ENCODE measurements at regions not wholly inside any gene's neighbourhood (a gene's known extent, or its start where the extent isn't known, plus 50 kb on each side); places are given as distances from the start of the nearest gene placed in this dataset.
"Not testable (repeated sequence)": the region's sequence is repeated elsewhere in the genome, so short reads cannot be mapped to it uniquely, and the experiment has no call there.

DNA sequence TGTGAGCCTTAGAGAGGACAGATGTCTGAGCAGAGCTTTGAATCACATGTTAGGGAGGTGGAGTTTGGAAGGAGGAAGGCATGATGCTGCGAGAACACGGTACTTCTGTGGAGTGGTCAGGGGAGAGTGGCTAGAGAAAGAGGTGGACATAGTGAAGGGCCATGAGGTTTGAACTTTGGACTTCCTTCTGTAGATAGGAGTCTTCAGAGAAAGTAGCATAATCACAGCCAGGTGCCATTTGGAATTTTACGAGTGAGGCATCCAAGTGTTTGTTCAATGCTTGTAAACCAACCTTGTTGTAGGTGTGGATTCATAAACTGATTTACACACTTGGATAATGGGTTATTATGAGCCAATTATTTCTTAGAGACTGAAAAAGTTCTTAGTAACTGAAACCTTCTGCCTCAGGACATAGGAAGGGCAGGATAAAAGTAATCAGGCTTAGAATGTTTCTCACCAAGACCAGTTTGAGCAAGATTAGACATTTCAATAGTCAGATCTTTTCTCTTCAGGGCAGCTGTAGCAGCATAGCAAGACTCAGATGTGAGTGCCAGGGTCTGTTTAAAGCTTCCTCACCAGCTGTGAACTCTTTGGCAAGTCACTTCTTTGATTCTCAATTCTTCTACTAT is 83.5 kb upstream of the HMCN1 start:
- no peaks in the 10 kb centered on the region for H3K36me3 ChIP-seq (ENCODE audit: control insufficient read depth, low read length)
- no peak for TF ChIP-seq EZH2phosphoT487 (IDR thresholded peaks at IDR 0.05; ENCODE audit: borderline replicate concordance, low read length)
- TF ChIP-seq, protein P1, sequence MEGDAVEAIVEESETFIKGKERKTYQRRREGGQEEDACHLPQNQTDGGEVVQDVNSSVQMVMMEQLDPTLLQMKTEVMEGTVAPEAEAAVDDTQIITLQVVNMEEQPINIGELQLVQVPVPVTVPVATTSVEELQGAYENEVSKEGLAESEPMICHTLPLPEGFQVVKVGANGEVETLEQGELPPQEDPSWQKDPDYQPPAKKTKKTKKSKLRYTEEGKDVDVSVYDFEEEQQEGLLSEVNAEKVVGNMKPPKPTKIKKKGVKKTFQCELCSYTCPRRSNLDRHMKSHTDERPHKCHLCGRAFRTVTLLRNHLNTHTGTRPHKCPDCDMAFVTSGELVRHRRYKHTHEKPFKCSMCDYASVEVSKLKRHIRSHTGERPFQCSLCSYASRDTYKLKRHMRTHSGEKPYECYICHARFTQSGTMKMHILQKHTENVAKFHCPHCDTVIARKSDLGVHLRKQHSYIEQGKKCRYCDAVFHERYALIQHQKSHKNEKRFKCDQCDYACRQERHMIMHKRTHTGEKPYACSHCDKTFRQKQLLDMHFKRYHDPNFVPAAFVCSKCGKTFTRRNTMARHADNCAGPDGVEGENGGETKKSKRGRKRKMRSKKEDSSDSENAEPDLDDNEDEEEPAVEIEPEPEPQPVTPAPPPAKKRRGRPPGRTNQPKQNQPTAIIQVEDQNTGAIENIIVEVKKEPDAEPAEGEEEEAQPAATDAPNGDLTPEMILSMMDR (IDR thresholded peaks at IDR 0.05; ENCODE audit: low read depth, low read length, poor library complexity, severe bottlenecking): no peak
- no peak overlapping the region for H3K4me2 ChIP-seq (ENCODE audit: low read length)
- no peaks in the 10 kb centered on the region for H3K9me3 ChIP-seq (ENCODE audit: control insufficient read depth, insufficient read depth, low read length)
- no peaks in the 10 kb centered on the region for H3K27me3 ChIP-seq (ENCODE audit: control insufficient read depth, low read length)
- no peak overlapping the region for H3K4me3 ChIP-seq (ENCODE audit: low read length)
- H3F3A ChIP-seq (ENCODE audit: control insufficient read depth, insufficient read depth): no peaks in the 10 kb centered on the region
- no peak overlapping the region for H3K27ac ChIP-seq (ENCODE audit: low read depth, low read length)
- no peaks in the 10 kb centered on the region; the same call in 1 of the 2 replicates for H3K9me2 ChIP-seq (replicated peaks; ENCODE audit: control insufficient read depth, low read length)
- H3K79me2 ChIP-seq (ENCODE audit: control insufficient read depth, low read length): no peaks in the 10 kb centered on the region
- H4K20me1 ChIP-seq (ENCODE audit: control insufficient read depth, insufficient read depth, low read depth, low read length): no peaks in the 10 kb centered on the region
- H3K4me1 ChIP-seq (ENCODE audit: control insufficient read depth, low read length): no peaks in the 10 kb centered on the region

- H3K4me3 ChIP-seq (ENCODE audit: low read length): no peak overlapping the region
- no peaks in the 10 kb centered on the region for H3K27me3 ChIP-seq (ENCODE audit: control insufficient read depth, low read length)
- H3K4me1 ChIP-seq (ENCODE audit: control insufficient read depth, low read length): no peaks in the 10 kb centered on the region
- H3K79me2 ChIP-seq (ENCODE audit: control insufficient read depth, low read length): no peaks in the 10 kb centered on the region
- no peak overlapping the region for H3K27ac ChIP-seq (ENCODE audit: low read depth, low read length)
- no peaks in the 10 kb centered on the region for H4K20me1 ChIP-seq (ENCODE audit: control insufficient read depth, insufficient read depth, low read depth, low read length)
- H3K4me2 ChIP-seq (ENCODE audit: low read length): no peak overlapping the region
- TF ChIP-seq, protein P1 (IDR thresholded peaks at IDR 0.05; ENCODE audit: low read depth, low read length, poor library complexity, severe bottlenecking): no peak
- no peak for TF ChIP-seq EZH2phosphoT487 (IDR thresholded peaks at IDR 0.05; ENCODE audit: borderline replicate concordance, low read length)
- no peaks in the 10 kb centered on the region for H3F3A ChIP-seq (ENCODE audit: control insufficient read depth, insufficient read depth)
- H3K9me3 ChIP-seq (ENCODE audit: control insufficient read depth, insufficient read depth, low read length): no peaks in the 10 kb centered on the region; the same call in 1 of the 2 replicates
- no peaks in the 10 kb centered on the region for H3K36me3 ChIP-seq (ENCODE audit: control insufficient read depth, low read length)
- no peaks in the 10 kb centered on the region; the same call in 1 of the 2 replicates for H3K9me2 ChIP-seq (replicated peaks; ENCODE audit: control insufficient read depth, low read length)
Observed at GRCh38 chr1:185648858-185649589, 85.2 kb upstream of the HMCN1 start.

DNA sequence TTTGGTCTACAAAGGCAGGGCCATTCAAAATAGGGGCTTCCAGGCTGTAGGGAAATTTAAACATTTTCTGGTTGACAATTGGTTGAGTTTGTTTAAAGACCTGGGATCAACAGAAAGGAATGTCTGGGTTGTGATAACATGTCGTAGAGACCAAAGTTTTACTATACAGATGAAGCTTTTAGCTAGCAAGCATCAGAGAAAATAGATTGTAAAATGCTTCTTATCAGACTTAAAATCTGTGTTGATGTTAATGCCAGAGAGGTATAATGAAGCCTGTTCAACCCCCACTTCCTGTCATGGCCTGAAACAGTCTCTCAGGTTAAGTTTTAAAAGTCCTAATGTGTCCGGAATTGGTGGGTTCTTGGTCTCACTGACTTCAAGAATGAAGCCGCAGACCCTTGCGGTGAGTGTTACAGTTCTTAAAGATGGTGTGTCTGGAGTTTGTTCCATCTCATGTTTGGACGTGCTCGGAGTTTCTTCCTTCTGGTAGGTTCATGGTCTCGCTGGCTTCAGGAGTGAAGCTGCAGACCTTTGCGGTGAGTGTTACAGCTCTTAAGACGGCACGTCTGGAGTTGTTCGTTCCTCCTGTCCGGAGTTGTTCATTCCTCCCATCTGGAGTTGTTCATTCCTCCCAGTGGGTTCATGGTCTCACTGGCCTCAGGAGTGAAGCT is 86.5 kb upstream of the HMCN1 start:
- not testable (repeated sequence) for H3K4me1 ChIP-seq (ENCODE audit: control insufficient read depth, low read length); H3K79me2 ChIP-seq (ENCODE audit: control insufficient read depth, low read length); H3K4me2 ChIP-seq (ENCODE audit: low read length); H3K9me2 ChIP-seq (replicated peaks; ENCODE audit: control insufficient read depth, low read length); H3K27me3 ChIP-seq (ENCODE audit: control insufficient read depth, low read length); H4K20me1 ChIP-seq (ENCODE audit: control insufficient read depth, insufficient read depth, low read depth, low read length); H3K36me3 ChIP-seq (ENCODE audit: control insufficient read depth, low read length); H3K4me3 ChIP-seq (ENCODE audit: low read length); H3K9me3 ChIP-seq (ENCODE audit: control insufficient read depth, insufficient read depth, low read length); H3K27ac ChIP-seq (ENCODE audit: low read depth, low read length); H3F3A ChIP-seq (ENCODE audit: control insufficient read depth, insufficient read depth)
